B cell (primary cell): ENCODE measurements at regions not wholly inside any gene's neighbourhood (a gene's known extent, or its start where the extent isn't known, plus 50 kb on each side); places are given as distances from the start of the nearest gene placed in this dataset.

Experiments
- EZH2 ChIP-seq: IDR thresholded peaks from 2 replicates; pipeline ENCODE4 v1.6.1; 2012; ENCODE audit warnings: borderline replicate concordance, low read depth, mild to moderate bottlenecking, moderate library complexity, low read length; ENCODE audit not compliant: insufficient read depth, poor library complexity, severe bottlenecking
- TF ChIP-seq, protein P1 (sequence below): fragments of 200-600 bp; IDR thresholded peaks from one replicate; pipeline ENCODE4 v1.8.0; 2022; ENCODE audit warnings: antibody characterized with exemption, mild to moderate bottlenecking

DNA sequence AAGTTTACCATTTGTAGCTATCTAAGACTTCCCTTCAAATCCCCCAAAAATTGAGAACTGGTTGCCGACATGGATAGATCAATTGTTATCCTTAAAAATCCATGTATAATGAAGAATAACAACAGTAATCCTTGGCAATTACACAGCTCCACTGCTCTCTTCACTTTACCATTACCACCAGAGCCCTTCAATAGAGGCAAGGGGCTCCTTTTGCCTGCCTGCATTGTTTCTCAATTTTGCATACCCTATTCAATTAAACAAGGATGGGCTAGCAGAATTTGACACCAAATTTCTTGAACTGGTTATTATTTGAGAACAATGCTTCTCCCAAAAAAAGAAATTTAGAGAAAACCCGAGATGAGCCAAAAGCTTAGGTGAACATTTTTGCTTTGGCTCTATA, 387.8 kb upstream of the PKN2 start:
- TF ChIP-seq, protein P1, sequence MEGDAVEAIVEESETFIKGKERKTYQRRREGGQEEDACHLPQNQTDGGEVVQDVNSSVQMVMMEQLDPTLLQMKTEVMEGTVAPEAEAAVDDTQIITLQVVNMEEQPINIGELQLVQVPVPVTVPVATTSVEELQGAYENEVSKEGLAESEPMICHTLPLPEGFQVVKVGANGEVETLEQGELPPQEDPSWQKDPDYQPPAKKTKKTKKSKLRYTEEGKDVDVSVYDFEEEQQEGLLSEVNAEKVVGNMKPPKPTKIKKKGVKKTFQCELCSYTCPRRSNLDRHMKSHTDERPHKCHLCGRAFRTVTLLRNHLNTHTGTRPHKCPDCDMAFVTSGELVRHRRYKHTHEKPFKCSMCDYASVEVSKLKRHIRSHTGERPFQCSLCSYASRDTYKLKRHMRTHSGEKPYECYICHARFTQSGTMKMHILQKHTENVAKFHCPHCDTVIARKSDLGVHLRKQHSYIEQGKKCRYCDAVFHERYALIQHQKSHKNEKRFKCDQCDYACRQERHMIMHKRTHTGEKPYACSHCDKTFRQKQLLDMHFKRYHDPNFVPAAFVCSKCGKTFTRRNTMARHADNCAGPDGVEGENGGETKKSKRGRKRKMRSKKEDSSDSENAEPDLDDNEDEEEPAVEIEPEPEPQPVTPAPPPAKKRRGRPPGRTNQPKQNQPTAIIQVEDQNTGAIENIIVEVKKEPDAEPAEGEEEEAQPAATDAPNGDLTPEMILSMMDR: no peak
- TF ChIP-seq EZH2: no peak
